HT1080 (cell line): ENCODE measurements at regions not wholly inside any gene's neighbourhood (a gene's known extent, or its start where the extent isn't known, plus 50 kb on each side); places are given as distances from the start of the nearest gene placed in this dataset.
A peak's percentile ranks its signal among the peaks of the same experiment; 100 is the strongest.

Source experiments
- DNase-seq: peaks from one replicate; pipeline ENCODE4 v3.0.0-alpha.2; 2015; ENCODE audit warnings: low read depth

DNA sequence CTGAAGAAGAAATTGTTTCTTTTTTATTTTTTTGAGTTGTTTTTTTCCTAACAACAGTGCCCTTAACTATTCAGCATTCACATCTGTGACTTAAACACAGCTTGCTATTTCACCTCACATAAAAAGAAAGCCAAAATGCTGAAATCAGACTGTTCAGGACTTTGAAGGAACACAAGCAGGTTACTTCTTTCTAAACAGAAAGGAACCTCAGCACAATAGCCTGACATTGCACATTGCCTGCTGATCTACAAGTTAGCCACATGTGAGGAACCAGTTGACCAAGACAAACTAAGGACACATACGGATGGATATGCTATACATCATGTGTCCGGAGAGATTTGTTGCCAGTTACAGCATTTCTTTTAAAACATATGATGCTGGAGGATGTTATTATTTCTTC is 331.1 kb downstream of the FSIP2 start:
- DNase-seq = no peak

DNA sequence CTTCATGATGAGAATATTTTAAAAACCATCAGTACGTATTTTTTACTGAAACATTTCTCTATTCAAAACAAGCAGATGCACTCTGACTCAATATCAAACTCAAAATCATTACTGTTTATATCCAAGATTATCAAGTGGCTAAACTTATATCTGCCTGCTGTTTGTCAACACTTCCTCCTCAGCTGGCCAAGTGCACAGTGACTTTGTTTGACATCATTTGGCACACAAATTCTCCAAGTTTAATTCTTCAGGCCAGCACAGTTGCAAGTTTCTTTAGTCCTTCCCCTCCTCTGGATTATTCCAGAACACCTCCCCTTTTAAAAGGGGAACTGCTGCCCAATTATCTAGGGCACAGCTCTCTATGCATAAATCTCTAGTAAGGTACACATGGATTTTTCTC is 346.6 kb downstream of the FSIP2 start:
- no peak for DNase-seq

DNA sequence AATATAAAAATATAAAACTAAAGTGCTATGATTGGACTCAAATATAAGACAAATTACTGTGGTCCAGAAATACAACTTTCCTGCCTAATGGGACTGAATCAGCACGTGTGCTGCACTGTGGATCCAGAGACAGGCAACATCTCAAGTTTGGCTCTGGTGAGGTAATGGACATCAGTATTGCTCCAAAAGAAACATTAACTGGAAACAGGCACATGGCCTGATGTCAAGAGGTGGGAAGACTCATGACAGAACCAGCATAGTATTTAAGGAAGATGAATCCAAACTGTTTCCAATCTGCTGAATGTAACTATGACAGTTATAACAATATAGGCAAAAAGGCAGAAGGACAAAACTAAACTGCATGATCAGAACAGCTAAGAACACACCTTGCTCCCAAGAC is 354.6 kb downstream of the FSIP2 start:
- DNase-seq = no peak

DNA sequence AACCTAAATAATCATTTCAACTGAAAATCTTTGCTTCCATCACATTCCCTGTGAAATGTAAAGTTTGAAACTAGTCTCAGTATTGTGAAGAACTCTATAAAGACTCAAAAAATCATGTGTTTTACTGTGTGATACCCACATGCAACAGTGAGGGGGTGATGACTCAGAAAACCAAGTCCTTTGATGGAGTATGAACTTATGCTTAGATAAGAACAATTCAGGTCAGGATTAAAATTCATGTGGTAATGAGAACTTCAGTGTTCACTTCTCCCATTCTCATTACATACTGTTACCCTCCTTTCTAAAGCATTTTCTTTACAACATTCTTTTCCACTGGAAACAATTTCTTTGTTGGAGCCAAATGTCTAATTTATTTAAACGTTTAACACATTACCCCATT is 360.2 kb downstream of the FSIP2 start:
- peak; percentile 20 for DNase-seq

DNA sequence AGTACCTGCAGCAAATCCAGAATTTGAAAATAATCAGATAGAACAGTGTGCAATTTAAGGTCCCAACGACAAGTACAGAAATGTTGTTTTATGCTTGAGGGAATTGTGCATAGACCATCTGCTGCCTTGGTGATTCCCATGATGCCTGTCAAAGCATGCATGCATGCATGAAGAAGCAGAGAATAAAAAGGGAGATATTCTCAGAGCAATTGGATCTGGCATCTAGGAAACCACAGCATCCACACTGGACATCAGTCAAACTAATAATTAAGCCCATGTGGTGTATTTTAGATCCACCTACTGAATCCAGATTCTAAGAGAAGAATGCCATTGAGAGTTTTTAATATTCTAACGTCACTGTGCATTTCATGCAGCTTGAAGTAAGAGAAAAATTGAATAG is 361.2 kb downstream of the FSIP2 start:
- DNase-seq = no peak

DNA sequence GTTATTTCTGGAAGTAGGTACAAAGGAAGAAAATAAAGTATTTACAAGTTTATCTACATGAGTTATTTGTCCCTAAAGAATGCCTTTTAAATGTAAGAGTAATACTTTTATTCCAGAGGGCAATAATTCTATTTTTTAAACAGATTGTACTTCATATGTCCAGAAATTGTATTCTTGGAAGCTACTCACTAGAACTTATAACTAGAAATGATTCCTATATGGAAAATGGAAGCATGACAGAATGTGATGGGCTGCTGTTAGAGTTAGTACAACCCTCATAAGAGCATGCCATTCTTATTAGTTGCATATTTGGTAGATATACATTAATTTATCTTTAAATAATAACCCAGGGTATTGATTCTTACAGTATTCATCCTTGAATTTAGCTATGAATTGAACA is 362.0 kb downstream of the FSIP2 start:
- no peak for DNase-seq

DNA sequence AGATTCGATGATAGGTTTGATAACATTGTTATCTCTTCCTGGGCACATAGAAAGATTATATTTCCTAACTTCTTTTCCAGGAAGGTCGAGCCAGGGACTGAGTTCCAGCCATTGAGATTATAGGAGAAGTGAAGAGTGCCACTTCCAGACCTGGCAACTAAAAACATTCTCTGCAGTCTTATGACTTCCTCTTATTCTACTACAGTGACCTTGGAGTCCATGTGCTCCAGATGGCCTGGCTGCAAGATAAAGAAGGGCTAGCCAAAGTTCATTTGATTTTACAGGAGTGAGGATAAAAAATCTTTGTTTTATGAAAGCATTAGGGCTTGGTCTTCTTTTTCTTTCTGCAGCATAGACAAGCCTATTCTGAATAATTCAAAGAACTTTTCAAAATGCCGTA is 363.0 kb downstream of the FSIP2 start:
- DNase-seq = no peak

DNA sequence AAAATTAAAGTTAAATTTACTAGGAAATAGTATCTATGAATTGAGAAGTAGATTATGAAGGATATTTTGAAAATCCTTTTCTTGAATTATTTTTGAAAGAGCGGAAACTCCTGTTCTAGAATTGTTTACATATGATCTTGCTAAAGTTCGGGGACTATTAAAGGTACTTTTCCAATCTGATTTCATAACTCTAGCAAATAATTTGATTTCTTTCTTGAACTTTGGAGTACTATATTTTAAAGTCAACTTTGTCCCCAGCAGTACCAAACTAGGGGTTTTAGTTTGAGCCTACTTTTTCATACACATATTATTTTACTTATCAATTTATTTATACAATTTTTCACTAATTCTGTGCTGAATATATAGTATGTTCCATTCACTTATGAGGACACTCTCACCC is 364.7 kb downstream of the FSIP2 start:
- DNase-seq = no peak

DNA sequence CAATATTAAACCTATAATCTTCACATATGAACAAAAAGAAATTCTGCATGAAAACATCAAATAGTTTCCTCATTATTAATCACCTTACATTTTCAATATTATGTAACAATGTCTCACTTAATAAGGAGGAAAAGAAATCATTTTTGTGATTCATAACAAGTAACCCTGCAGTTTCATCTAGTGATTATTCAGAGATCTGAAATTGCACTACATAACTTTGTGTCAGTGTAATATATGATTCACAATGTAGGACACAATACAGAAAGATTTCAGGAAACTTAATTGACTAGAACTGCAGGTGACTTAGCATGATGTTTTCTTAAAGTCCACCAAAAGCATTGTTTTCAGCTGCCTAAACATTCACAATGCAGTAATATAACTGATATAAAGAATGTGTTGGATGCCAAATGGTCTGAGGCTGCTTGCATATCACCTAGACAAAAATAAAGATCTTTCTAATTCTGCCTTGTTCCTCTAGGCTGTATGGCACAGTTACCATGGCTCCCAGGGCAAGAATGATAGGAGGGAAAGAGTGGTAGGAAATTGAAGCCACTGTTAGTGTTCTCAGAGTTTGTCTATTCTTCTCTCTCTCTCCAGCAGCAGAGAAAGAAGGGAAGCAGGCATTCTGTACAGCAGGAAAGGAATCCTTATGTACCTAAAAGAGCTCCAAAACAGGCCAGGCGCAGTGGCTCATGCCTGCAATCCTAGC is 366.6 kb downstream of the FSIP2 start:
- no peak for DNase-seq

DNA sequence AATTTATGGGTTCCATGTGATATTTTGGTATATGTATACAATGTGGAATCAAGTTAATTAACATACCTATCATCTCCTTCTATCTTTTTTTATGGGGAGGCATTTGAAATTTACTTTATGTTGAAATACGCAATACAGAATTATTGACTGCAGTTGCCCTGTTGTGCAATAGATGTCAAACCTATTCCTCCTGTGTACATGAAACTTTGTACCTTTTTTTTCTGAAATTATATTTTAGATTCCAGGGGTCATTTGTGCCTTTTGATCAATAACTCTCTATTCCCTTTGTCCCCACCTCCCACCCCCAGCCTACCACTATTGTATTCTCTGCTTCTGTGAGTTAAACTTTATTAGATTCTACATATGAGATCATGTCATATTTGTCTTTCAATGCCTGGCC is 369.9 kb downstream of the FSIP2 start:
- no peak for DNase-seq

DNA sequence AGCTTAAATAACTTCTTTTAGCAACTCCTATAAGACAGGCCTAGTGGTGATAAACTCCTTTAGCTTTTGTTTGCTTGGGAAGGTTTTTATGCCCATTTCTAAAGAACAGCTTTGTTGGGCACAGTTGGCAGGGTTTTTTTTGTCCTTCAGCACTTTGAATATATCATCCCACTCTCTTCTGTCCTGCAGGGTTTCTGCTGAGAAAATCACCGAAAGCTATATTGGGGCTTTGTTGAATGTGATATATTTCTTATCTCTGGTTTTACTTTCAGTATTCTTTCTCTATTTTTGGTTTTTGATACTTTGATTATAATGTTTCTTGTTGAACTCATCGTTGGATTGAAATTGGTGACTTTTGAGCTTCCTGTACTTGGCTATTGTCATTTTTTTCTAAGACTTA is 372.8 kb upstream of the ZC3H15 start:
- DNase-seq = no peak

DNA sequence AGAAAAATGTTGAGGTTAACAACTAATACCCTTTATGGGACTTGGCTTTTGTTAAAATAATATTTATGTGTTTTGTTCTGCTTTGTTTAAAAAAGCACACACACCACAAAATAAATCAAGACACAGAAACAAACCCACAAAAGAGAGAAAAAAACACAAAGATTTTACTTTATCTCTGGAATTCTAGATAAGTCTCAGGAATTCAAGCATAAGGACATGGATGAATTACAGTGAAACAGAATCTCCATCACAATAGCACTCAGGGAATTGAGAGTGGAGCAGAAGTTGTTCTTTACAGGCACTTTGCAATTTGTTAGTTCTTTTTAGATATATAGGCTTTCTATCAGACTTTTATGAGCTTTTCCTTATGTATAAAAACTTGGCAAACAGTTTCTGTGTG is 360.9 kb upstream of the ZC3H15 start:
- no peak for DNase-seq

DNA sequence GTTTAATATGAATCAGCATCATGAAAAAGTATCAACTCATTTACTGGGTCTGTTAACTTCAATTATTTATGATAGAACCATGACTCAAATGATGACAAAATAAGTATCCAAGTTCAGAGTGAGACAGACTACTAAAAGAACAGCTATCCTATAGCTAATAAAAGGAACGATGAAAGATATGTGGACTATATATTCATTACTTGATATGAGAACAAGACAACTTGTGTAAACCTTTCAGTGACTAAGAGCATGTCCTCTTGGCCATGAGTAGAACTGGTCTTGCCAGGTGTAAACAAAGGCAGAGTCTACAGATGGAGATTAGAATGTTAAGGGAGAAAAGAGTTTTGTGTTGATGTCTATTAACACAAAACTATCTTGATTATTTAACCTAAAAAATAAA is 360.4 kb upstream of the ZC3H15 start:
- no peak for DNase-seq

DNA sequence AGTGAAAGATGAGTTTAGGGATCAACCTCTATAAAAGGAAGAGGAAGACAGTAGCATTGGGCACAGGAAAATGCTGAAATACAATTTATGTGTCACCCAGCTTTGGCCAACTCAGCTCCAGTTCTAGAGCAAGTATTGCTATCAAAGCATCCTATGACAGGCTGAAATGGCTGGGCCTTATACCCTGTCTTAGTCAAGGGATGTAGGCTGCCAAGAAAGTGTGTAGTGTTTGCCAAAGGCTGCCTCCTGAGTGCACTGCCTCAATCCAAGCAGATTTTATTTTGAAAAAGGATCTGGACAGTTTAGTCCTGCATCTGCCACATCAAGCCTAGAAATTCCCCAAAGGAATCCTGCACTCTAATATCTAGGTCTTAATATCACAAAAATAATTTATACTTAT is 359.9 kb upstream of the ZC3H15 start:
- DNase-seq = no peak

DNA sequence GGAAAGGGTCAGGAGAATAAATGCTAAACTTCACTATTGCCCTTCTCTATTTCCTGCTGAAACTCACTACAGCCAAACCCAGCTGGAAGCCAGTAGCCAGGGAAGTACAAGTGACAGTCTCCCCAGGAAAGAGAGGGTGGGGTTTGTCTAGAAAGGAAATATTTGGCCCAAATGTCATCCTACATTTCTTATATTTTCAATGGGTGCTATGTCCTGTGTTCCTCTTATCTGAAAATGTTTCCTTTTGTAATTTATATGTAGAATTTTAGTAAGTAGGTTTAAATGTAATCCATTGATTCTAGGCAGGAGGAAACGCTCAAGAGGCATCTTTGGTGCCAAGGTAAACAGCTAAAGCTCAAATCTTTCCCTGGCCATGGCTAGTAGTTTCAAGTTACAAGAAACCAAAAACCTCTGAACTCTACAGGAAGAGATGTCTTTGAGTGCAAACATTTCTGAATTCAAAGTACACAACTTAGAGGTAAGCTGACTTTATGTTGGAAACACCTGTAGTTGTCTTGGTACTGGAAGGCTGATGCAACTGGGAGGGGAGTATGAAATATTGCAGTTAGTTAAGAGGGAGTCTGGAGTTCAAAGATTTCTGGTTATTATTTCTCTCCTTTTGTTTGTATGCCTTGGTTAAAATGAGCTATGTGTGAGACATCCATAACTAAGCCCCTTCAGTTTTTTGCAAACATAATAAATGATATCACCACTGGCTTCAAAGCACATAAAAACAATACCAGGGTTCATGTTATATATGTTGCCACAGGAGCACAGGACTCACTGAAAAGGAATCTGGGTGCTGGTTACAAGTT is 356.1 kb upstream of the ZC3H15 start:
- DNase-seq = peak; percentile 81

DNA sequence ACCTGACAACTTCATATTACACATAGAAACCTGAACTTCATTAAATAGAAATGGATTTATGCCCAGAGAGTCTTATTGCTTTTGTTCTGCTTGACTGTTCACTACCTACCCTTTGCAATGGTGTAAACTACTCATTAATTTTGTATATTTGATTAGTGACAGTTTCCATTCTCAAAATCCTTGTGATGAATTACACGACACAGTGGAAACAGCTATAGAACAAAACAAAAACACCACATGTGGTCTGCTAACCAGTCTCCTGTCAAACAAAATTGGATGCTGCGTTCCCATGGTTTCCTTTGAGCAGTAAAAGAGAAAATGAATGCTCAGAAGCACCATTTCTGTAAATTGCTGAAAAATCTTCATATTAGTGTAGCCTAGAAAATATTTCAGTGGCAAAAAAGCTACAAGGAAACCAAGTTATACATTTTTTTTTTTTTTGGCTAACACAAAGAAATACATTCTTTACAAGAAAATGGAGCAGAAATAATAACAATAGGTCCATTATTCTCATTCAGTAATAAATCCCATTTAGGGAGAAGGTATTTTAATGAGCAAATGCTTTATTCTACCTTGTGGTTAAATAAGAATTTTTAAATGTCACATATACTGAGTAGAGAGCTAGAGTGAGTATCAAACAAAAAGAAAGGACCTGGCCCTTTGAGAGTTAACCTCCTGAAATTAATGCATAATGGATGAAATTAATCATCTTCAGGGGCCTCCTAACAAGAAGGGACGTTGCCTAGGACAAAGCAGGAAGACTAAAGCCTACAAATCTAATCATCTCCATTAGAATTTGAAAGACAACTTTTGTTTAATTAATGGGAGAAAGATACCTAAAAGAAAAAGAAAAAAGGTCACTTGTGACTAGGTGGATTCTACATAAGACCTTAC is 355.1 kb upstream of the ZC3H15 start:
- no peak for DNase-seq

DNA sequence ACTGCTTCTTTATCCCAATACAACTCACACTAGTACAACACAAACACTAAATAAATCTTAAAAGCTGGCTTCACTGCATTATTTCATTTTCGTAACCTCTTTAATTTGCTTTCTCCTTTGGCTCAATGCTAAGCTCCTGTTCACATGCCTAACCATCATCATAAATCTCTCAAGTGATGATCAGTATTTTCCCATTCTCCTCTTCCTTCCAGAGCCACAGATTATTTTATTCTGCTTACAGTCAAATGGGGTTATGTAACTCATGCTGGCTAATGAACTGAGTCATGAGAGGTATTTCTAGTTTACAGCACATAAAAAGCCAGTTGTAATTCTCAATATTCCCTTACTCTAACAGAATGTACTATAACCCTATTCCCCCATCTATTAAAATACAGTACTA is 350.4 kb upstream of the ZC3H15 start:
- DNase-seq = no peak

DNA sequence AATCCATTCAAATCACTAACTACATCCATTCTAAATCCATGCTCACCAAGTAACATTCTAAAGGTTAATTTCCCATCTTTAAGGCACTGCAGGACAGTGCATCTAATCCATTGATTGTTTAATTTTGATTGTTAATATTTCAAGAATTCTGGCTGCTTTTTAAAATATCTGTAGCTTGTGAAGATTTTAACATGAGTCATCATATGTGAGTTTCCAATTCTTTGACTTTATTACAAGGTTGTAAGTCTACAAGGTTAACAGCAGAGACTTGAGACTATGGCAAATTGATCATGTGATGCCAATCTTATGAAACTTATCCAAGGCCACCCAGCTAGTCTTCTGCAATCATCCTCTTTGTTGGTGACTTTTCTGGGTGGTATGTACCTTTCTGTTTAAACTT is 349.2 kb upstream of the ZC3H15 start:
- no peak for DNase-seq

DNA sequence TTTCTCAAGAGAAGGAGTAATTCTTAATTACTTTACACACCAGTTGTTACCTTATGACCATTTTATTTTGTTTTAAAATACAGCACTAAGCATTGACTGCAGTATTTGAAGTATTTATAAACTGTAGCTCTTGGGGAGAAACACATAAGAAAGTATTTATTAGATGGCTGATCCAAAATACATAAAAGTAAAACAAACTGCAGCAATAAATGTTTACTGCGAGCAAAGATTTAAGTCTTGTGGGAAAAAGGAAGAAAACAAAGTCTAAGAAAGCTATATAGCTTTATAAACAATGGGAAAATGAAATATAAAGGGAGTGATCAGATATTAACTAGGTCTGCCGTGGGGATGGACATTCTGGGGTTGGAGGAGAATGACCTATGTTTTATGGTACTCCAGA is 347.2 kb upstream of the ZC3H15 start:
- DNase-seq = no peak

DNA sequence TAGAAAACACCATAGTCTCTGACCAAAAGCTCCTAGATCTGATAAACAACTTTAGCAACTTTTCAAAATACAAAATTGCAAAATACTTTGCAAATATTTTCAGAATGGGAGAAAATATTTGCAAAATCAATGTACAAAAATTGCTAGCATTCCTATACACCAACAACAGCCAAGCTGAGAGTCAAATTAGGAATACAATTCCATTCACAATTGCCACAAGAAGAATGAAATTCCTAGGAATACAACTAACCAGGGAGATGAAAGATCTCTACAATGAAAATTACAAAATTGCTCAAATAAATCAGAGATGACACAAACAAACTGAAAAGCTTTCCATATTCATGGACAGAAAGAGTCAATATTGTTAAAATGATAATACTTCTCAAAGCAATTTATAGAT is 327.0 kb upstream of the ZC3H15 start:
- DNase-seq = no peak

DNA sequence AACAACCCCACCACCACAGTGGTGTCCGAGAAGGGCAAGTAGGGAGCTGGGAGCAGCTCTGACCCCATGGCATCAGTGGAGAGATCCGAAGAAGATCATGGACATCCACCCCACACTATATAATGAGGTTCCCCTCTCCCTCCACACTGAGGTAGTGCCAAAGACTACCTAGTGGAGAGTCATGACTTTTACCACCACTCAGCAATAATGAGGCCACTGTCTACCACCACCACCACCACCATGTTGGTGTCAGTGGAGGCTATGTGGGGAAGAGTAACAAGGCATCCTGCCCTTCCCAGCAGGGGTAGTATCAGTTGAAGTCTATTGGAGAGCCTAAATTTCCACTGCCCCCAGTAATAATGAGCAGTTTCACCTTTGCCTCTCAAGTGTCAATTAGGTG is 321.7 kb upstream of the ZC3H15 start:
- DNase-seq = no peak

DNA sequence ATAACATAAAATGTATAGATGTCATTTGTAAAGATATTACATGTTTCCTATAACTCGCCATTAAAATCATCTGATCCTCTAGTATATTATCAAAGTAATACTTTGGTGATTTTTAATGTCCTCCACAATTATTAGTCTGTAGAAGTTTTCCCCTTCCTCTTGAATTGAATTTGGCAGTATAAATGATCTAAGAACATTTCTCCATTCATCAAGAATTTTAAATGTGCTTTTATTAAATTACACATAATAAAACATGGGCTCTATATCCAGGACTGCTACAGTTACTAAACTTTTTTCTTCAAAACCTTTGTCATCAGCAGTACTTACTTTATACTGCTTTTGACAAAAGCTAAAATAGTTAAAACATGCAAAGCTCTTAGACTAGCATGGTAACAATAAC is 315.4 kb upstream of the ZC3H15 start:
- DNase-seq = no peak
